ENCODE measurements at regions not wholly inside any gene's neighbourhood (a gene's known extent, or its start where the extent isn't known, plus 50 kb on each side); places are given as distances from the start of the nearest gene placed in this dataset.

DNA sequence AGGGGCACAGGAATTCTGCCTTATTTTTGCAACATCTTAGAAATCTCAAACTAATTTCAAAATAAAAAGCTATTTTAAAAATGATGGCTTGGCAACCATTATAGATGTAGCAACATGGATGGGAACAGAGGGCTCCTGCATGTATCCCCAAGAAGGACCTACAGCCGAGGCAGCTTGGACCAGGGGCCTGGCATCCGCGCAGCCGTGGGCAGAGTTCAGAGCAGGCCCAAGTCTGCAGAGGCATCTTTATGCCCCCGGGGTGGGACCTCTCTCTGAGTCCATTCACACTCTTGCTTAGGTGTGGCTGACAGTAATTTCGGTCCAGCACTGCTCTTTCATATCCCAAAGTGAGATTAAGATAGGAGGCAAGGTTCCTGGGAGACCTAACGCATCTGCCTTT lies 425.8 kb upstream of the MYT1L start:
- no peak overlapping the region for H3K4me3 ChIP-seq (ENCODE audit: low read depth, low read length)
- DNase-seq (ENCODE audit: low read depth): no peak
- in situ Hi-C loops (cut with HindIII; ENCODE audit: low sequenced_read_pairs): no loop called here
- TF ChIP-seq, protein P1, sequence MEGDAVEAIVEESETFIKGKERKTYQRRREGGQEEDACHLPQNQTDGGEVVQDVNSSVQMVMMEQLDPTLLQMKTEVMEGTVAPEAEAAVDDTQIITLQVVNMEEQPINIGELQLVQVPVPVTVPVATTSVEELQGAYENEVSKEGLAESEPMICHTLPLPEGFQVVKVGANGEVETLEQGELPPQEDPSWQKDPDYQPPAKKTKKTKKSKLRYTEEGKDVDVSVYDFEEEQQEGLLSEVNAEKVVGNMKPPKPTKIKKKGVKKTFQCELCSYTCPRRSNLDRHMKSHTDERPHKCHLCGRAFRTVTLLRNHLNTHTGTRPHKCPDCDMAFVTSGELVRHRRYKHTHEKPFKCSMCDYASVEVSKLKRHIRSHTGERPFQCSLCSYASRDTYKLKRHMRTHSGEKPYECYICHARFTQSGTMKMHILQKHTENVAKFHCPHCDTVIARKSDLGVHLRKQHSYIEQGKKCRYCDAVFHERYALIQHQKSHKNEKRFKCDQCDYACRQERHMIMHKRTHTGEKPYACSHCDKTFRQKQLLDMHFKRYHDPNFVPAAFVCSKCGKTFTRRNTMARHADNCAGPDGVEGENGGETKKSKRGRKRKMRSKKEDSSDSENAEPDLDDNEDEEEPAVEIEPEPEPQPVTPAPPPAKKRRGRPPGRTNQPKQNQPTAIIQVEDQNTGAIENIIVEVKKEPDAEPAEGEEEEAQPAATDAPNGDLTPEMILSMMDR (IDR thresholded peaks at IDR 0.05; ENCODE audit: low read depth, low read length, missing control alignments): no peak

DNA sequence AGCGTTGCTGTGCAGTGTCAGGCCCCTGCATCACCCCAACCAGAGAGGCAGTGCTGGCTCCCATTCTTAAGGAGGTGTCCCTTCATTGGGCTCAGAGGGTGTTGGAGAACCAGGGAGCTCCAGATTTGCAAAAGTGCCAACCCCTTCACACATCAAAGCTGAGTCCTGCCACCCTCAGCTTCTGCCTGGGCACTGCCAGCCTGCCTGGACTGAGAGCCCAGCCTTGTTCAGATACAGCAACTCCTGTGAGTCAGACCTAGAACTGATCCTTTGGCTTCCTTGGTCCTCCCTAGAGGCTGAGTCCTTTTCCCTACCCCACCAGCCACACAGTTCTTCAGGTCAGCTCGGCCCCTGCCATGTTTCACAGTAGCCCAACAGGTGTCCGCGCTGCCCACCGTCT lies 424.9 kb upstream of the MYT1L start:
- no peak overlapping the region for H3K4me3 ChIP-seq (ENCODE audit: low read depth, low read length)
- DNase-seq (ENCODE audit: low read depth): no peak
- in situ Hi-C loops (cut with HindIII; ENCODE audit: low sequenced_read_pairs): no loop called here
- TF ChIP-seq, protein P1 (IDR thresholded peaks at IDR 0.05; ENCODE audit: low read depth, low read length, missing control alignments): no peak

DNA sequence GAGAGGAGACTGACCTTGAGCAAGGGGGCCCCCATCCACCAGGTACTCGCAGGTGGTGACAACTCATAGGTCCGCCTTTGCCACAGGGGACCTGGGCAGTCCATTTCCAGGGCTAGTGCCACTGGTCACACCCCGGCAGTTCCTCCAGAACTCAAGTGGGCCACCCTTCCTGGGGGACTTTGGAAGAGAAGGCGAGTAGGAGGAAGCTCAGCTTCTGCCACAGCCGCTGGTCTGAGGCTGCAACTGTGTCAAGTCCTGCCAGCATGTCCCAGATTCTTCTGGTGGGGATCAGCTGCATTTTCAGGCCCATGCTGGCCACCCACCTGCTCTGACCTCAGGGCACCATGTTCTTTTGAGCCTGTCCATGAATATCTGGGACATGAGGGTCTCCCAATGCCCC lies 423.9 kb upstream of the MYT1L start:
- TF ChIP-seq, protein P1 (IDR thresholded peaks at IDR 0.05; ENCODE audit: low read depth, low read length, missing control alignments): no peak
- in situ Hi-C loops (cut with HindIII; ENCODE audit: low sequenced_read_pairs): no loop called here
- no peak overlapping the region for H3K4me3 ChIP-seq (ENCODE audit: low read depth, low read length)
- no peak for DNase-seq (ENCODE audit: low read depth)

GRCh38 chr2:2751715-2752315 lies 420.7 kb upstream of the MYT1L start:
- TF ChIP-seq, protein P1 (IDR thresholded peaks at IDR 0.05; ENCODE audit: low read depth, low read length, missing control alignments): no peak
- no peak overlapping the region for H3K4me3 ChIP-seq (ENCODE audit: low read depth, low read length)
- DNase-seq (ENCODE audit: low read depth): no peak
- in situ Hi-C loops (cut with HindIII; ENCODE audit: low sequenced_read_pairs): no loop called here

DNA sequence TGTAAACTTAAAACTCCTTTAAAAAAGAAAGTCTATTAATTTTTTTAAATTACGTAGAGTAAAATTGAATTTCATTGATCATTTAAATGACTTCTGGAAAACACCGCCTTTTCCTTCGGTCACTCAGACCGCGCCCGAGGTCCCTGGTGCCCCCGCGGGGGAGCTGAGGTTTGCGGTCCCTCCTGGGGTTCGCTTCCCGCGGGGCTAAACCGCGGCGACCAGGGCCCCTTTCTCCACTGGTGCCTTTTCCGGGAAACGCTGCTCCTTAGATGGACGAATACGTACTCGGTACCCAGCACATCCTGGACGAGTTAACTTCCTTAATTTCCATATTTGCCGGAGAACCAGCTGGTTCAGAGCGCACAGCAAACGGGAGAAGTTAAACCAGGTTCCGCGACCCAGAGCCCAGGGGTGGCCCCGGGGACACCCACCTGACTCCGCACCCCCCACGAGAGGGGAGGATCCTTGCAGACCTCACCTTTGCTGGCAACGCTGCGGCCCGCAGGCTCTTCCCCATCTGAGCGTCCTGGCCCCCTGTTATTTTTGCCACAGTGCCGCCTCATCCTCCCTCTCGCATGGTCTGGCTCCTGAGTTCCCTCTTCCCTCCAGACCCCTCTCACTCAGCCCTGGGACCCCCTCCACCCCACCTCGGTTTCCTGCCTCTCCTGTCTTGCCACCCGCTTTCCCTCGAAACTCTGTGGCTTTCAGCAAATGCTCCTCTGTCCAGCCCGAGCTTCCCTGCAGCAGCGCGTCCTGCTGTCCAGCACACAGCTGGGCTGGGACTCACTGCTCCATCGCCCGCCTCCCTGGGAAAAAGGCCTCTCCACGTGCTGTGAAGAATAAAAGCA lies 420.0 kb upstream of the MYT1L start:
- in situ Hi-C loops (cut with HindIII; ENCODE audit: low sequenced_read_pairs): no loop called here
- DNase-seq (ENCODE audit: low read depth): no peak
- no peak overlapping the region for H3K4me3 ChIP-seq (ENCODE audit: low read depth, low read length)
- TF ChIP-seq, protein P1 (IDR thresholded peaks at IDR 0.05; ENCODE audit: low read depth, low read length, missing control alignments): no peak

DNA sequence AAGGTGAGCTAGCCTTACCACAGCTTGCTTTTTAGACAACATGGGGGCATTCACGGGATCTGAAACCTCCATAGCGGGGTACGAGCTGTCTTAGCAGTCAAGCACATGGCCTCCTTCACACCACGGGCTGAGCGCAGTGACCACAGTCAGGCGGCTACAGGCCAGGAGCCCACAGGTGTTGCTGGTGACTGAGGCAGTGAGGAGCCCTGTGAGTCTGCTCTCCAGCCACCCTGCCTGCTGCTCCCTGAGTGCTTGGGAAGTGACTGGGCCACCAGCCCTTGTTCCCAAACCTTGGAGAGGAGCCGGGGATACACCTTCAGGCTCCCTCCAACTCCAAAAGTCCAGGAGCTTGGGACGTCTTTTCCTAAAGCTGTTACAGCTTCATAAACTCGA lies 418.1 kb upstream of the MYT1L start:
- no peak overlapping the region for H3K4me3 ChIP-seq (ENCODE audit: low read depth, low read length)
- in situ Hi-C loops (cut with HindIII; ENCODE audit: low sequenced_read_pairs): no loop called here
- DNase-seq (ENCODE audit: low read depth): no peak
- TF ChIP-seq, protein P1 (IDR thresholded peaks at IDR 0.05; ENCODE audit: low read depth, low read length, missing control alignments): no peak

All from astrocyte of the cerebellum (primary cell).